H1 (cell line): ENCODE measurements at regions not wholly inside any gene's neighbourhood (a gene's known extent, or its start where the extent isn't known, plus 50 kb on each side); places are given as distances from the start of the nearest gene placed in this dataset.

Experiments
- BACH1 ChIP-seq: IDR thresholded peaks from 2 replicates; pipeline ENCODE4 v1.6.1; 2012; ENCODE audit warnings: low read length, improper control_type of control experiment
- CHD7 ChIP-seq: fragments of 300-600 bp; sonication (generic); IDR thresholded peaks from 2 replicates; pipeline ENCODE4 v1.7.1; 2012; ENCODE audit warnings: low read length, moderate library complexity, mild to moderate bottlenecking, inconsistent platforms; ENCODE audit not compliant: insufficient replicate concordance
- CTCF ChIP-seq, 3 experiments: IDR thresholded peaks; 1 replicate in 2 of 3; 2 replicates in 1 of 3; pipeline versions ENCODE4 v1.5.1 to v1.6.1; 2011; ENCODE audit warnings: low read length in 3 of 3, mild to moderate bottlenecking in 3 of 3, inconsistent platforms in 2 of 3, low read depth in 1 of 3, moderate library complexity in 1 of 3; ENCODE audit not compliant: insufficient read depth in 1 of 3; ENCODE audit errors: control extremely low read depth in 1 of 3
- EGR1 ChIP-seq: IDR thresholded peaks from 2 replicates; pipeline ENCODE4 v1.6.1; 2011; ENCODE audit warnings: low read depth, low read length, borderline replicate concordance
- GABPA ChIP-seq: IDR thresholded peaks from 2 replicates; pipeline ENCODE4 v1.6.1; 2011; ENCODE audit warnings: mild to moderate bottlenecking, low read length, moderate library complexity, borderline replicate concordance; ENCODE audit not compliant: insufficient read depth
- SP2 ChIP-seq: IDR thresholded peaks from 2 replicates; pipeline ENCODE4 v1.6.1; 2012; ENCODE audit warnings: mild to moderate bottlenecking, low read length, inconsistent platforms
- TCF12 ChIP-seq: IDR thresholded peaks from 2 replicates; pipeline ENCODE4 v1.6.1; 2011; ENCODE audit warnings: low read depth, mild to moderate bottlenecking, low read length

GRCh38 chr5:161085056-161085455, 233.0 kb upstream of the ATP10B start (continued):
- no peak for TF ChIP-seq CHD7
- TF ChIP-seq GABPA: no peak
- no peak for TF ChIP-seq EGR1
- TF ChIP-seq BACH1: no peak
- TF ChIP-seq CTCF (IDR thresholded peaks at IDR 0.05; ENCODE audit: control extremely low read depth in 1 of 3, insufficient read depth in 1 of 3, low read depth in 1 of 3, low read length in 3 of 3): no peak
- TF ChIP-seq TCF12: no peak
- no peak for TF ChIP-seq SP2
